RWPE1 (cell line): ENCODE measurements at regions not wholly inside any gene's neighbourhood (a gene's known extent, or its start where the extent isn't known, plus 50 kb on each side); places are given as distances from the start of the nearest gene placed in this dataset.

Source experiments
- CTCF ChIA-PET: fragments of 350-600 bp; sonication (Branson Sonifier 250); formaldehyde crosslinking; extraction: SDS; loops from one replicate; lab custom pipeline; 2021; lab: Yijun Ruan, JAX
- POLR2A ChIA-PET: fragments of 400-600 bp; formaldehyde crosslinking; extraction: SDS; loops from one replicate; lab custom pipeline; 2020; ENCODE audit warnings: antibody characterized with exemption; ENCODE audit not compliant: low non-redundant PET; lab: Yijun Ruan, JAX
- DNase-seq: peaks from one replicate; pipeline ENCODE4 v3.0.0; 2012; ENCODE audit warnings: low spot score
- H3K27ac ChIP-seq: fragments of 450-650 bp; 2 replicates; pipeline ENCODE4 v1.5.1; 2017
- CTCF ChIP-seq: fragments of 450-650 bp; conservative IDR thresholded peaks from 2 replicates; pipeline ENCODE4 v1.5.1; 2017; ENCODE audit warnings: low read depth, mild to moderate bottlenecking

DNA sequence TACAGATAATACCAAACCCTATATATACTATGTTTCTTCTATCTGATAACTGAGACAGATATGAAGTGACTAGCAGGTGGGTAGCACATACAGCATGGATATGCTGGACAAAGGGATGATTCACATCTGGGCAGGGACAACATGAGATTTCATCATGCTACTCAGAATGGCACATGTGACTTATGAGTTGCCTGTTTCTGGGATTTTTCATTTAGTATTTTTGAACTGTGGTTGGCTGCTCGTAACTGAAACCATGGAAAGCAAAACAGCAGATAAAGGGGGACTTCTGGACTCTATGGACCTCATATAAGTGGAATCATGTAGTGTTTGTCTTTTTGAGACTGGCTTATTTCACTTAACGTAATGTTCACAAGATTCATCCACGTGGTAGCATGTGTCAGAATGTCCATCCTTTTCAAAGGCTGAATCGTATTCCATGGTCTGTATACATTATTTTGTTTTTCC, 883.0 kb downstream of the TBC1D22A start:
- POLR2A ChIA-PET = no interaction called here
- H3K27ac ChIP-seq = no peak overlapping the region
- CTCF ChIA-PET = no interaction called here
- DNase-seq = no peak
- TF ChIP-seq CTCF = no peak

GRCh38 chr22:47634347-47634746, 871.9 kb downstream of the TBC1D22A start:
- CTCF ChIA-PET = no interaction called here
- POLR2A ChIA-PET = no interaction called here
- no peak for TF ChIP-seq CTCF
- H3K27ac ChIP-seq = no peak overlapping the region
- no peak for DNase-seq

DNA sequence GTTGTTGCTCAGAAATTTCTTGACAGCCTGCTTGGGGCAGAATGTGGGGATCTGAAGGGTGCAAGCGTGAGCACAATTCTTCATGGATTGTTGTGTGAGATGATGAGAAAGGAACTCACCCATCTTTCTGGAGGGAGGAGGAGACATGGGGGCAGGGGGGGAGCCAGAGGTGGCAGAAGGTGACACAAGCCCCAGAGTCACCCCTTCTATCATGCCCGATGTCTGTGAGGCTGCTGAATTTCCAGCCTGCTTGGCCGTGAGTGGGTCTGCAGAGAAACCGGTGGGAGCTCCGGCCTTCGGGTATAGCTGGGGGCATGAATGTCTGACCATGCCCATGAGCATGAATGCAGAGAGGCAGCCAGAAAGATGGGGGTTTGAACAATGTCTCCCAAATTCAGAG, 870.7 kb downstream of the TBC1D22A start:
- POLR2A ChIA-PET = no interaction called here
- no peak overlapping the region for H3K27ac ChIP-seq
- no peak for TF ChIP-seq CTCF
- CTCF ChIA-PET = no interaction called here
- no peak for DNase-seq

DNA sequence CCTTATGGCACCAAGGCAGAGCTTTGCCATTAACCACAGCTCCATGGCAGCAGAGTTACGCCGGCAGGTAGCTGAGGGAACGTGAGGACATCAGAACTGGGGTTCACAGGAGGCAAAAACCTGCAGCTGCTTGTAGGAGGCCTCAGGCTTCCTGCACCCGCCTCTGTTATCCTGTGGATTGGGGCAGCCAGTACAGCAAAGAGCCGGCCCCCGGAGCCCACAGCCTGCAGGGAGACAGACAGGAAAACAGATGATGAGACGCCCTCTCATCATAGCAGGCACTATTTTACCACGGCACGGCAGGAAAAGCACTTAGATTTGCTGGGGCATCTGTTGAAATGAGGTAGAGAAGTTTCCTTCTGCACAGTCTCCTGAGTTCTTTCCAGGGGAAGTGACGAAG, 870.3 kb downstream of the TBC1D22A start:
- POLR2A ChIA-PET = no interaction called here
- H3K27ac ChIP-seq = no peak overlapping the region
- TF ChIP-seq CTCF = no peak
- DNase-seq = no peak
- CTCF ChIA-PET = no interaction called here

GRCh38 chr22:47631571-47632102, 869.2 kb downstream of the TBC1D22A start:
- no peak overlapping the region for H3K27ac ChIP-seq
- POLR2A ChIA-PET = no interaction called here
- TF ChIP-seq CTCF = no peak
- CTCF ChIA-PET = no interaction called here
- DNase-seq = no peak

DNA sequence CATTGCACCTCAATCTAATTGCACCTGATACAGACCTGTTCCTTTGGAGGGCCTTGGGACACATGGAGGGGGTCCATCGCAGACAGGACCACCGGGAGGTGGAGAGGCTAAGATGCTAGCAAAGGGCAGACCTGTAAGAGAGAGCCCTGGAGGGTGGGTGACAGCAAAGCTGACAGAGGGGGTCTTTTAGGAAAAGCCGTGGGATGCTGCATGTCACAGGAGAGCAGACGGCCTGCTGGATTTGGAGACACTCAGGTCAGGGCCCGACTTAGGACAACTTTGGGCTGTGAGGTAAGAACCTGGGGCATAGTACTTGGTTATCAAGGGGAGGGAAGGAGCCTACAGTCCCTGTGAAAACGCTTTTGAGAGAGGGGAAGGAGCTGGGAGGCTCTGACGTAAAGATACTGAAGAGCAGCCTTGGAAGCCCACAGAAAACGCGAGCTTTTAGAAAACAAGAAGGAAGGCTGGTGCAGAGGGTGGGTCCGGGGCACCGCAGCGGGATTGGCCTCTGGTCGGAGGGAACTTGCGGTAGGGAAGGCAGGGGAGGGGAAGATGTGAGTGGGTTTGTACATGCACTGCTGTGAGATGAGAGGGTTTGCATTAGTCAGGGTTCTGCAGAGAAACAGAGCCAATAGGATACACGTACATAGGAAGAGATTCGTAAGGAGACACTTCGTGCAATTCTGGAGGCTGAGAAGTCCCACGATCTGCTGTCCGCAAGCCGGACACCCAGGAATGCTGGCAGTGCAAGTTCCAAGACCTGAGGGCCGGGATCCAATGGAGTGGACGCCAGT, 868.5 kb downstream of the TBC1D22A start:
- TF ChIP-seq CTCF = no peak
- no peak for DNase-seq
- ChIA-PET CTCF (no interaction called here), POLR2A (no interaction called here)
- H3K27ac ChIP-seq = no peak overlapping the region
